HFFc6 (cell line): ENCODE measurements at regions not wholly inside any gene's neighbourhood (a gene's known extent, or its start where the extent isn't known, plus 50 kb on each side); places are given as distances from the start of the nearest gene placed in this dataset.

Experiments used
- DNase-seq: peaks from one replicate; pipeline ENCODE4 v3.0.0-alpha.2; 2018
- H3K27ac Mint-ChIP-seq: 2 replicates; pipeline ENCODE4 v1.8.0; 2020; ENCODE audit warnings: mild to moderate bottlenecking, mixed read lengths
- H3K27me3 Mint-ChIP-seq: 2 replicates; pipeline ENCODE4 v1.8.0; 2021; ENCODE audit warnings: mild to moderate bottlenecking, moderate library complexity, mixed read lengths; ENCODE audit not compliant: insufficient read depth
- H3K36me3 Mint-ChIP-seq: 2 replicates; pipeline ENCODE4 v1.8.0; 2021; ENCODE audit warnings: low read depth, mixed read lengths
- H3K4me1 Mint-ChIP-seq: 2 replicates; pipeline ENCODE4 v1.8.0; 2020; ENCODE audit warnings: low read depth, mixed read lengths
- H3K4me3 Mint-ChIP-seq: 2 replicates; pipeline ENCODE4 v1.8.0; 2020; ENCODE audit warnings: mild to moderate bottlenecking, moderate library complexity, mixed read lengths
- H3K9me3 Mint-ChIP-seq: 2 replicates; pipeline ENCODE4 v1.8.0; 2020; ENCODE audit warnings: mild to moderate bottlenecking, mixed read lengths
- TF ChIP-seq, protein P1 (sequence below): fragments of 200-600 bp; sonication (generic); IDR thresholded peaks from 2 replicates; pipeline ENCODE4 v1.5.0; 2021; ENCODE audit warnings: antibody characterized with exemption, mild to moderate bottlenecking

DNA sequence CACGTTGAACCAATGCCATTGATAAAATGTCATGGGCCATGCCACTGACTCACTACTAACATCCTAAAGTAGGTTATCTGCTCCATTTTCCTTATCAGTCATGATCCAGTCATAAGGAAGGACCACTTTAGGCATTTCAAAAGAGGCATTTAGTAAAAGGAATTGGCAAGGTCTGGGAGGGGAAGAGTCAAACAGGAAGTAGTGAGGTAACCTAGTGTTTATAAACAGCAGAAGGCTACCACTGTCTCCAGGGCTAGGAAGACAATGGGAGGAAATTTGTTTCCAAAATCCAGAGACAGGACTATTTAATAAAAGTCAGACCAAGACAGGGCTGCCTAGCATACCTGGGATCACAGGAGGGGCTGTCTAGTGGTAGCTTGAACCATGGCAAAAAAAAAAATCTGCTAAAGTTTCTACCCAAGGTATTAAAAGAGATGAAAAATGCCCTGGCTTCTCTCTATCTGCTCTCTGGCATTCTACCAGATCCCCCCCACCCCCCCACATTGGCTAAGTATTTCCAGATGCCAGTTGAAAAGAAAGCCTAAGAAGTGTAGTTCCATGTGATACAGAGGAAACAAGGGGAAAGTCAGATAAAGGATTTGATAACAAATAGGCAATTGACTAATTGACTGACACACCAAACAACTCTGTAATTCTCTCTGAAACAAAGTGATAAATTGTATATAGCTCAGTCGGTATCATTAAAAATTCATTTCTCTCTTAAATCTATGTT, 50.4 kb upstream of the C11orf87 start:
- no peaks in the 10 kb centered on the region; the same call in 1 of the 2 replicates for H3K36me3 Mint-ChIP-seq
- peaks cover 6% of the 10 kb centered on the region; the same call in 1 of the 2 replicates for H3K4me1 Mint-ChIP-seq
- DNase-seq: no peak
- peaks cover 2% of the 10 kb centered on the region; the same call in 1 of the 2 replicates for H3K27me3 Mint-ChIP-seq
- TF ChIP-seq, protein P1, sequence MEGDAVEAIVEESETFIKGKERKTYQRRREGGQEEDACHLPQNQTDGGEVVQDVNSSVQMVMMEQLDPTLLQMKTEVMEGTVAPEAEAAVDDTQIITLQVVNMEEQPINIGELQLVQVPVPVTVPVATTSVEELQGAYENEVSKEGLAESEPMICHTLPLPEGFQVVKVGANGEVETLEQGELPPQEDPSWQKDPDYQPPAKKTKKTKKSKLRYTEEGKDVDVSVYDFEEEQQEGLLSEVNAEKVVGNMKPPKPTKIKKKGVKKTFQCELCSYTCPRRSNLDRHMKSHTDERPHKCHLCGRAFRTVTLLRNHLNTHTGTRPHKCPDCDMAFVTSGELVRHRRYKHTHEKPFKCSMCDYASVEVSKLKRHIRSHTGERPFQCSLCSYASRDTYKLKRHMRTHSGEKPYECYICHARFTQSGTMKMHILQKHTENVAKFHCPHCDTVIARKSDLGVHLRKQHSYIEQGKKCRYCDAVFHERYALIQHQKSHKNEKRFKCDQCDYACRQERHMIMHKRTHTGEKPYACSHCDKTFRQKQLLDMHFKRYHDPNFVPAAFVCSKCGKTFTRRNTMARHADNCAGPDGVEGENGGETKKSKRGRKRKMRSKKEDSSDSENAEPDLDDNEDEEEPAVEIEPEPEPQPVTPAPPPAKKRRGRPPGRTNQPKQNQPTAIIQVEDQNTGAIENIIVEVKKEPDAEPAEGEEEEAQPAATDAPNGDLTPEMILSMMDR: no peak
- peaks cover 10% of the 10 kb centered on the region for H3K9me3 Mint-ChIP-seq
- no peak overlapping the region for H3K27ac Mint-ChIP-seq
- no peak overlapping the region for H3K4me3 Mint-ChIP-seq
